GM23248 (cell line): ENCODE measurements at regions not wholly inside any gene's neighbourhood (a gene's known extent, or its start where the extent isn't known, plus 50 kb on each side); places are given as distances from the start of the nearest gene placed in this dataset.

ENCODE experiments used
- DNase-seq: peaks from one replicate; pipeline ENCODE4 v3.0.0-alpha.2; 2015
- H2AFZ ChIP-seq: fragments of 200-600 bp; sonication (generic); 2 replicates; pipeline ENCODE4 v1.6.1; 2016; ENCODE audit warnings: antibody characterized with exemption
- H3F3A ChIP-seq: fragments of 200-600 bp; sonication (generic); 2 replicates; pipeline ENCODE4 v1.6.1; 2016; ENCODE audit warnings: mild to moderate bottlenecking, antibody characterized with exemption, mixed run types; ENCODE audit not compliant: insufficient read depth
- H3K27ac ChIP-seq: fragments of 200-600 bp; sonication (generic); 2 replicates; pipeline ENCODE4 v1.5.1; 2016; ENCODE audit warnings: mild to moderate bottlenecking
- H3K27me3 ChIP-seq: fragments of 200-600 bp; sonication (generic); replicated peaks from 2 replicates; pipeline ENCODE4 v1.6.1; 2016; ENCODE audit warnings: mild to moderate bottlenecking; ENCODE audit not compliant: insufficient read depth
- H3K36me3 ChIP-seq: fragments of 200-600 bp; sonication (generic); 2 replicates; pipeline ENCODE4 v1.6.1; 2016; ENCODE audit warnings: low read depth, mild to moderate bottlenecking
- H3K4me1 ChIP-seq: fragments of 200-600 bp; sonication (generic); 2 replicates; pipeline ENCODE4 v1.6.1; 2016; ENCODE audit warnings: mild to moderate bottlenecking; ENCODE audit not compliant: insufficient read depth
- H3K4me2 ChIP-seq: fragments of 200-600 bp; sonication (generic); one replicate; pipeline ENCODE4 v1.6.1; 2016; ENCODE audit warnings: mild to moderate bottlenecking; ENCODE audit not compliant: unreplicated experiment
- H3K4me3 ChIP-seq: fragments of 200-600 bp; sonication (generic); 2 replicates; pipeline ENCODE4 v1.5.1; 2016; ENCODE audit warnings: mild to moderate bottlenecking
- H3K79me2 ChIP-seq: fragments of 200-600 bp; sonication (generic); 2 replicates; pipeline ENCODE4 v1.6.1; 2016; ENCODE audit warnings: mild to moderate bottlenecking; ENCODE audit not compliant: insufficient read depth
- H3K9ac ChIP-seq: fragments of 200-600 bp; sonication (generic); 2 replicates; pipeline ENCODE4 v1.6.1; 2016; ENCODE audit warnings: mild to moderate bottlenecking
- H3K9me2 ChIP-seq: fragments of 200-600 bp; sonication (generic); 2 replicates; pipeline ENCODE4 v1.6.1; 2016; ENCODE audit warnings: mixed run types, mild to moderate bottlenecking, moderate library complexity; ENCODE audit not compliant: insufficient read depth
- H3K9me3 ChIP-seq: fragments of 200-600 bp; sonication (generic); one replicate; pipeline ENCODE4 v1.6.1; 2017; ENCODE audit warnings: low read depth
- H4K20me1 ChIP-seq: fragments of 200-600 bp; sonication (generic); 2 replicates; pipeline ENCODE4 v1.6.0; 2016; ENCODE audit not compliant: insufficient read depth
- EZH2 ChIP-seq: fragments of 200-600 bp; sonication (generic); IDR thresholded peaks from 2 replicates; pipeline ENCODE4 v1.6.1; 2018; ENCODE audit warnings: antibody characterized with exemption, mild to moderate bottlenecking; ENCODE audit not compliant: insufficient read depth, poor library complexity, severe bottlenecking
- EZH2phosphoT487 ChIP-seq: fragments of 200-600 bp; sonication (generic); IDR thresholded peaks from 2 replicates; pipeline ENCODE4 v1.6.1; 2018; ENCODE audit warnings: antibody characterized with exemption, moderate library complexity, mild to moderate bottlenecking, low read depth; ENCODE audit not compliant: insufficient read depth
- WGBS, 2 experiments: methylation state at CpG; one replicate each; pipeline ENCODE4 v1.1.6; 2015 to 2017; ENCODE audit warnings: low lambda C conversion rate in 2 of 2, low coverage in 1 of 2; ENCODE audit errors: missing lambda C conversion rate in 2 of 2; 5-methylcytosine and 5-hydroxymethylcytosine counted together
- in situ Hi-C: fragments of 300-500 bp; cut with MboI; formaldehyde crosslinking; loops from 2 replicates; pipeline ENCODE4 v1.15.0; 2020

GRCh38 chrX:28321286-28321685 is 266.0 kb upstream of the IL1RAPL1 start:
- in situ Hi-C loops = no loop called here
- no peaks in the 10 kb centered on the region for H3K9me3 ChIP-seq
- no peak overlapping the region for H3K9ac ChIP-seq
- no peaks in the 10 kb centered on the region for H3K27me3 ChIP-seq
- no peaks in the 10 kb centered on the region for H3F3A ChIP-seq
- no peak overlapping the region for H3K27ac ChIP-seq
- WGBS, 2 experiments = 0 to 4% methylated on average over 2 of the region's 2 CpGs
- no peaks in the 10 kb centered on the region for H3K9me2 ChIP-seq
- no peaks in the 10 kb centered on the region for H3K79me2 ChIP-seq
- H4K20me1 ChIP-seq = no peaks in the 10 kb centered on the region
- TF ChIP-seq EZH2 (no peak), EZH2phosphoT487 (no peak)
- no peak overlapping the region for H3K4me3 ChIP-seq
- DNase-seq = no peak
- no peak overlapping the region for H3K4me2 ChIP-seq
- no peaks in the 10 kb centered on the region for H3K4me1 ChIP-seq
- no peak overlapping the region for H2AFZ ChIP-seq
- H3K36me3 ChIP-seq = no peaks in the 10 kb centered on the region

- Histone ChIP-seq H3F3A (no peaks in the 10 kb centered on the region), H3K9ac (no peak overlapping the region), H2AFZ (no peak overlapping the region), H3K9me2 (no peaks in the 10 kb centered on the region), H3K27me3 (no peaks in the 10 kb centered on the region), H3K79me2 (no peaks in the 10 kb centered on the region), H3K4me1 (no peaks in the 10 kb centered on the region), H3K27ac (no peak overlapping the region), H3K4me3 (no peak overlapping the region), H3K36me3 (no peaks in the 10 kb centered on the region), H4K20me1 (no peaks in the 10 kb centered on the region), H3K4me2 (no peak overlapping the region), H3K9me3 (no peaks in the 10 kb centered on the region)
- in situ Hi-C loops = no loop called here
- DNase-seq = no peak
- TF ChIP-seq EZH2phosphoT487 (no peak), EZH2 (no peak)
- WGBS, 2 experiments = 12 to 17% methylated on average over 3 of the region's 3 CpGs
Measured at GRCh38 chrX:28312965-28313364, 274.3 kb upstream of the IL1RAPL1 start.

- no peak for TF ChIP-seq EZH2
- TF ChIP-seq EZH2phosphoT487 = no peak
- in situ Hi-C loops = no loop called here
Measured at GRCh38 chrX:28312259-28312658, 275.0 kb upstream of the IL1RAPL1 start.

GRCh38 chrX:28311466-28311865 is 275.8 kb upstream of the IL1RAPL1 start:
- DNase-seq = no peak
- H3F3A ChIP-seq = no peaks in the 10 kb centered on the region
- no peaks in the 10 kb centered on the region for H3K4me1 ChIP-seq
- in situ Hi-C loops = no loop called here
- H3K36me3 ChIP-seq = no peaks in the 10 kb centered on the region
- H3K9me2 ChIP-seq = no peaks in the 10 kb centered on the region
- H3K9me3 ChIP-seq = no peaks in the 10 kb centered on the region
- H3K9ac ChIP-seq = no peak overlapping the region
- H3K27me3 ChIP-seq = no peaks in the 10 kb centered on the region
- WGBS, 2 experiments = 22 to 38% methylated on average over 1 to 3 of the region's 3 CpGs
- H3K4me3 ChIP-seq = no peak overlapping the region
- no peak overlapping the region for H2AFZ ChIP-seq
- no peaks in the 10 kb centered on the region for H3K79me2 ChIP-seq
- no peak for TF ChIP-seq EZH2
- no peak for TF ChIP-seq EZH2phosphoT487
- H4K20me1 ChIP-seq = no peaks in the 10 kb centered on the region
- H3K4me2 ChIP-seq = no peak overlapping the region
- no peak overlapping the region for H3K27ac ChIP-seq

More at GRCh38 chrX:28312259-28312658, 275.0 kb upstream of the IL1RAPL1 start:
- no peaks in the 10 kb centered on the region for H4K20me1 ChIP-seq
- no peaks in the 10 kb centered on the region for H3F3A ChIP-seq
- H3K9me2 ChIP-seq = no peaks in the 10 kb centered on the region
- H3K4me3 ChIP-seq = no peak overlapping the region
- WGBS, 2 experiments = 17 to 21% methylated on average over 3 of the region's 3 CpGs
- H3K4me2 ChIP-seq = no peak overlapping the region
- no peak for DNase-seq
- no peaks in the 10 kb centered on the region for H3K27me3 ChIP-seq
- H3K27ac ChIP-seq = no peak overlapping the region
- no peak overlapping the region for H3K9ac ChIP-seq
- no peaks in the 10 kb centered on the region for H3K36me3 ChIP-seq
- H3K9me3 ChIP-seq = no peaks in the 10 kb centered on the region
- no peaks in the 10 kb centered on the region for H3K4me1 ChIP-seq
- no peak overlapping the region for H2AFZ ChIP-seq
- no peaks in the 10 kb centered on the region for H3K79me2 ChIP-seq

GRCh38 chrX:28303486-28303885 is 283.8 kb upstream of the IL1RAPL1 start:
- no peak overlapping the region for H3K27ac ChIP-seq
- H3K4me1 ChIP-seq = no peaks in the 10 kb centered on the region
- H3K79me2 ChIP-seq = no peaks in the 10 kb centered on the region
- 0 to 13% methylated on average over 2 of the region's 2 CpGs for WGBS, 2 experiments
- H3K27me3 ChIP-seq = no peaks in the 10 kb centered on the region
- H3K9ac ChIP-seq = no peak overlapping the region
- H4K20me1 ChIP-seq = no peaks in the 10 kb centered on the region
- TF ChIP-seq EZH2phosphoT487 = no peak
- no peak for TF ChIP-seq EZH2
- H3K36me3 ChIP-seq = no peaks in the 10 kb centered on the region
- H3K9me3 ChIP-seq = no peaks in the 10 kb centered on the region
- no peaks in the 10 kb centered on the region for H3K9me2 ChIP-seq
- no peak overlapping the region for H3K4me2 ChIP-seq
- no peaks in the 10 kb centered on the region for H3F3A ChIP-seq
- no peak for DNase-seq
- H3K4me3 ChIP-seq = no peak overlapping the region
- in situ Hi-C loops = no loop called here
- no peak overlapping the region for H2AFZ ChIP-seq
